ENCODE measurements at regions not wholly inside any gene's neighbourhood (a gene's known extent, or its start where the extent isn't known, plus 50 kb on each side); places are given as distances from the start of the nearest gene placed in this dataset.
"Not testable (repeated sequence)": the region's sequence is repeated elsewhere in the genome, so short reads cannot be mapped to it uniquely, and the experiment has no call there.

GRCh38 chr3:64387688-64388087 is 162.4 kb upstream of the PRICKLE2 start:
- DNase-seq: no peak

- no peak for DNase-seq
Observed at GRCh38 chr3:64385277-64385676, 160.0 kb upstream of the PRICKLE2 start.

- DNase-seq: no peak
Observed at GRCh38 chr3:64384561-64384960, 159.3 kb upstream of the PRICKLE2 start.

- no peak for DNase-seq
Observed at GRCh38 chr3:64382153-64382552, 156.9 kb upstream of the PRICKLE2 start.

GRCh38 chr3:64381367-64381766 is 156.1 kb upstream of the PRICKLE2 start:
- no peak for DNase-seq

- no peak for DNase-seq
Observed at GRCh38 chr3:64380546-64380945, 155.3 kb upstream of the PRICKLE2 start.

GRCh38 chr3:64379221-64379620 is 154.0 kb upstream of the PRICKLE2 start:
- DNase-seq: no peak

GRCh38 chr3:64377942-64378341 is 152.7 kb upstream of the PRICKLE2 start:
- DNase-seq: no peak

GRCh38 chr3:64375737-64376136 is 150.5 kb upstream of the PRICKLE2 start:
- no peak for DNase-seq

GRCh38 chr3:64369390-64369789 is 144.1 kb upstream of the PRICKLE2 start:
- no peak for DNase-seq

GRCh38 chr3:64368257-64369020 is 143.2 kb upstream of the PRICKLE2 start:
- no peak for DNase-seq

GRCh38 chr3:64365877-64366276 is 140.6 kb upstream of the PRICKLE2 start:
- no peak for DNase-seq

- no peak for DNase-seq
Observed at GRCh38 chr3:64363842-64364241, 138.6 kb upstream of the PRICKLE2 start.

GRCh38 chr3:64361962-64362735 is 136.9 kb upstream of the PRICKLE2 start:
- no peak for DNase-seq

GRCh38 chr3:64361036-64361435 is 135.8 kb upstream of the PRICKLE2 start:
- DNase-seq: not testable (repeated sequence)

GRCh38 chr3:64360280-64360679 is 135.0 kb upstream of the PRICKLE2 start:
- DNase-seq: no peak

GRCh38 chr3:64359735-64360134 is 134.5 kb upstream of the PRICKLE2 start:
- DNase-seq: no peak

- DNase-seq: no peak
Observed at GRCh38 chr3:64358853-64359252, 133.6 kb upstream of the PRICKLE2 start.

GRCh38 chr3:64358176-64358575 is 132.9 kb upstream of the PRICKLE2 start:
- no peak for DNase-seq

- DNase-seq: no peak
Observed at GRCh38 chr3:64357481-64357880, 132.2 kb upstream of the PRICKLE2 start.

- DNase-seq: no peak
Observed at GRCh38 chr3:64355401-64355807, 130.1 kb upstream of the PRICKLE2 start.

- DNase-seq: no peak
Observed at GRCh38 chr3:64354956-64355355, 129.7 kb upstream of the PRICKLE2 start.

GRCh38 chr3:64354221-64354620 is 129.0 kb upstream of the PRICKLE2 start:
- DNase-seq: no peak

- DNase-seq: no peak
Observed at GRCh38 chr3:64353226-64353625, 128.0 kb upstream of the PRICKLE2 start.

- DNase-seq: no peak
Observed at GRCh38 chr3:64352639-64352992, 127.3 kb upstream of the PRICKLE2 start.

Data from CD4-positive, alpha-beta T cell treated with Interleukin-21 for 1 hour (primary cell).